Renal cortical epithelial cell (primary cell): ENCODE measurements at regions not wholly inside any gene's neighbourhood (a gene's known extent, or its start where the extent isn't known, plus 50 kb on each side); places are given as distances from the start of the nearest gene placed in this dataset.
"Not testable (repeated sequence)": the region's sequence is repeated elsewhere in the genome, so short reads cannot be mapped to it uniquely, and the experiment has no call there.

Experiments used
- DNase-seq: peaks from one replicate; pipeline ENCODE4 v3.0.0-alpha.2; 2011; ENCODE audit warnings: low read depth

- not testable (repeated sequence) for DNase-seq
Measured at GRCh38 chr3:75840160-75840559, 54.8 kb upstream of the ZNF717 start.

- not testable (repeated sequence) for DNase-seq
Measured at GRCh38 chr3:75850301-75851008, 65.1 kb upstream of the ZNF717 start.

GRCh38 chr3:75863130-75863529 is 77.8 kb upstream of the ZNF717 start:
- no peak for DNase-seq

GRCh38 chr3:75863878-75864277 is 78.5 kb upstream of the ZNF717 start:
- DNase-seq: no peak

- not testable (repeated sequence) for DNase-seq
Measured at GRCh38 chr3:75883719-75884118, 98.4 kb upstream of the ZNF717 start.

GRCh38 chr3:75886971-75887526 is 101.7 kb upstream of the ZNF717 start:
- no peak for DNase-seq

GRCh38 chr3:75894234-75894633 is 108.9 kb upstream of the ZNF717 start:
- DNase-seq: no peak

GRCh38 chr3:75896265-75896664 is 110.9 kb upstream of the ZNF717 start:
- no peak for DNase-seq

- not testable (repeated sequence) for DNase-seq
Measured at GRCh38 chr3:75901446-75901845, 116.1 kb upstream of the ZNF717 start.

- DNase-seq: no peak
Measured at GRCh38 chr3:75906555-75907112, 121.3 kb upstream of the ZNF717 start.

- no peak for DNase-seq
Measured at GRCh38 chr3:75913800-75914350, 128.5 kb upstream of the ZNF717 start.

- DNase-seq: not testable (repeated sequence)
Measured at GRCh38 chr3:75914741-75915140, 129.4 kb upstream of the ZNF717 start.

GRCh38 chr3:75938921-75939320 is 153.6 kb upstream of the ZNF717 start:
- DNase-seq: no peak

GRCh38 chr3:75951941-75952340 is 166.6 kb upstream of the ZNF717 start:
- no peak for DNase-seq

GRCh38 chr3:75960031-75960430 is 174.7 kb upstream of the ZNF717 start:
- not testable (repeated sequence) for DNase-seq

GRCh38 chr3:75962054-75962453 is 176.7 kb upstream of the ZNF717 start:
- not testable (repeated sequence) for DNase-seq

- DNase-seq: no peak
Measured at GRCh38 chr3:75967071-75967470, 181.7 kb upstream of the ZNF717 start.

GRCh38 chr3:75978686-75979085 is 193.3 kb upstream of the ZNF717 start:
- DNase-seq: peak; percentile 9

GRCh38 chr3:75981401-75981800 is 196.1 kb upstream of the ZNF717 start:
- no peak for DNase-seq

GRCh38 chr3:75982151-75982550 is 196.8 kb upstream of the ZNF717 start:
- DNase-seq: no peak

- no peak for DNase-seq
Measured at GRCh38 chr3:75983111-75983510, 197.8 kb upstream of the ZNF717 start.

- peak; percentile 44 for DNase-seq
Measured at GRCh38 chr3:75983609-75984290, 198.4 kb upstream of the ZNF717 start.
